Peyer's patch (tissue), 4 donors: ENCODE measurements at regions not wholly inside any gene's neighbourhood (a gene's known extent, or its start where the extent isn't known, plus 50 kb on each side); places are given as distances from the start of the nearest gene placed in this dataset.

Source experiments
- DNase-seq, 3 donors: peaks; one replicate each; pipeline ENCODE4 v3.0.0-alpha.2; 2017 to 2019
- H3K27ac ChIP-seq, 4 donors: fragments of 200-600 bp; sonication (generic); one replicate each; pipeline ENCODE4 v1.5.1; 2016 to 2019
- H3K27me3 ChIP-seq, 2 donors: fragments of 200-600 bp; sonication (generic); one replicate each; pipeline ENCODE4 v1.5.1; 2019
- H3K36me3 ChIP-seq, 3 donors: fragments of 200-600 bp; sonication (generic); one replicate each; pipeline ENCODE4 v1.5.1; 2016 to 2019
- H3K4me1 ChIP-seq, 4 donors: fragments of 200-600 bp; sonication (generic); one replicate each; pipeline ENCODE4 v1.5.1; 2016 to 2019
- H3K4me3 ChIP-seq, 4 donors: fragments of 200-600 bp; sonication (generic); 1 replicate in 3 of 4; 2 replicates in 1 of 4; pipeline ENCODE4 v1.5.1; 2016 to 2019; ENCODE audit warnings: mild to moderate bottlenecking in 1 of 4
- H3K9me3 ChIP-seq, 4 donors: fragments of 200-600 bp; sonication (generic); one replicate each; pipeline ENCODE4 v1.5.1; 2016 to 2019; ENCODE audit warnings: mild to moderate bottlenecking in 1 of 4
- CTCF ChIP-seq, 6 experiments: fragments of 450-650 bp in 4 of 6; fragments of 200-600 bp in 2 of 6; sonication (generic) in 1 of 6; IDR thresholded peaks; one replicate each; pipeline ENCODE4 v1.5.1; 2017 to 2019; ENCODE audit warnings: antibody characterized with exemption in 6 of 6, mild to moderate bottlenecking in 3 of 6, moderate library complexity in 1 of 6
- POLR2A ChIP-seq, 2 donors: fragments of 450-650 bp; IDR thresholded peaks; one replicate each; pipeline ENCODE4 v1.5.1; 2017; ENCODE audit warnings: antibody characterized with exemption in 2 of 2, mild to moderate bottlenecking in 2 of 2, moderate library complexity in 2 of 2

GRCh38 chr7:120131096-120131839 lies 141.7 kb upstream of the KCND2 start:
- no peak for TF ChIP-seq CTCF (IDR thresholded peaks at IDR 0.05)
- no peak for TF ChIP-seq POLR2A (IDR thresholded peaks at IDR 0.05)

GRCh38 chr7:120138497-120138896 lies 134.5 kb upstream of the KCND2 start:
- H3K27ac ChIP-seq: no peak overlapping the region
- no peak for DNase-seq
- no peak for TF ChIP-seq POLR2A (IDR thresholded peaks at IDR 0.05)
- no peak for TF ChIP-seq CTCF (IDR thresholded peaks at IDR 0.05)
- H3K4me3 ChIP-seq: no peak overlapping the region
- H3K4me1 ChIP-seq: no peaks in the 10 kb centered on the region
- H3K27me3 ChIP-seq: no peaks in the 10 kb centered on the region
- no peaks in the 10 kb centered on the region for H3K36me3 ChIP-seq
- H3K9me3 ChIP-seq: no peaks in the 10 kb centered on the region

More at GRCh38 chr7:120131096-120131839, 141.7 kb upstream of the KCND2 start:
- H3K27me3 ChIP-seq: no peaks in the 10 kb centered on the region
- H3K36me3 ChIP-seq: no peaks in the 10 kb centered on the region
- no peaks in the 10 kb centered on the region for H3K4me1 ChIP-seq
- no peak overlapping the region for H3K4me3 ChIP-seq
- DNase-seq: no peak
- H3K27ac ChIP-seq: no peak overlapping the region
- H3K9me3 ChIP-seq: peaks cover 0 to 6% (median 2%) of the 10 kb centered on the region in 4 donors

GRCh38 chr7:120156476-120156875 lies 116.5 kb upstream of the KCND2 start:
- H3K4me3 ChIP-seq: no peak overlapping the region
- no peak overlapping the region for H3K27ac ChIP-seq
- no peak for TF ChIP-seq POLR2A (IDR thresholded peaks at IDR 0.05)
- no peak for TF ChIP-seq CTCF (IDR thresholded peaks at IDR 0.05)
- no peak for DNase-seq
- H3K4me1 ChIP-seq: no peaks in the 10 kb centered on the region
- H3K36me3 ChIP-seq: no peaks in the 10 kb centered on the region
- H3K9me3 ChIP-seq: no peaks in the 10 kb centered on the region
- H3K27me3 ChIP-seq: no peaks in the 10 kb centered on the region

- H3K9me3 ChIP-seq: no peaks in the 10 kb centered on the region
- H3K4me3 ChIP-seq: no peak overlapping the region
- no peaks in the 10 kb centered on the region for H3K27me3 ChIP-seq
- no peak for DNase-seq
- TF ChIP-seq CTCF (IDR thresholded peaks at IDR 0.05) (no peak), POLR2A (IDR thresholded peaks at IDR 0.05) (no peak)
- H3K27ac ChIP-seq: no peak overlapping the region
- no peaks in the 10 kb centered on the region for H3K36me3 ChIP-seq
- H3K4me1 ChIP-seq: no peaks in the 10 kb centered on the region
Observed at GRCh38 chr7:120160166-120160565, 112.8 kb upstream of the KCND2 start.

GRCh38 chr7:120163449-120163848 lies 109.5 kb upstream of the KCND2 start:
- Histone ChIP-seq H3K4me1 (no peaks in the 10 kb centered on the region), H3K27ac (no peak overlapping the region), H3K4me3 (no peak overlapping the region), H3K9me3 (no peaks in the 10 kb centered on the region), H3K27me3 (no peaks in the 10 kb centered on the region), H3K36me3 (no peaks in the 10 kb centered on the region)
- TF ChIP-seq POLR2A (IDR thresholded peaks at IDR 0.05) (no peak), CTCF (IDR thresholded peaks at IDR 0.05) (no peak)
- no peak for DNase-seq
